NCI-H2196 treated with DMSO at 0.1 percent for 48 hours (cell line): ENCODE measurements at regions not wholly inside any gene's neighbourhood (a gene's known extent, or its start where the extent isn't known, plus 50 kb on each side); places are given as distances from the start of the nearest gene placed in this dataset.
"Not testable (repeated sequence)": the region's sequence is repeated elsewhere in the genome, so short reads cannot be mapped to it uniquely, and the experiment has no call there.

Experiments used
- DNase-seq: peaks from one replicate; lab custom pipeline; 2025; ENCODE audit not compliant: unreplicated experiment; lab: John Stamatoyannopoulos, UW

DNA sequence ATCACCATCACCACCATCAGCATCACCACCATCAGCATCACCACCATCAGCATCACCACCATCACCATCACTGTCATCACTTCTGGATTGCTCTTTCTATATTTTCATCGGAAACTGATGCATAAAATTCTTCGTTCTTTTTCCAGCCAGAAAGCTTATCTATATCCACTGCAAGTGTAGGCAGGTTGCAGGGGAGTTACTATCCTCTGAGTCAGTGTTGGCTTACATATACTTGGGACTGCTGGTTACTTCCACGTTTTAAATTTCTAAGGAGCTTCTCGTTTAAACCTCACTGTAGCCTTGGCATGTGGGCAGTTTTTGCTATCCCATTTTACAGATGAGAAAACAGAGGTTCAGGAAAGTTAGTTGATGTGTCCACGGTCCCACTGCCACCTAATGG, 66.1 kb downstream of the FOXL3 start:
- no peak for DNase-seq

DNA sequence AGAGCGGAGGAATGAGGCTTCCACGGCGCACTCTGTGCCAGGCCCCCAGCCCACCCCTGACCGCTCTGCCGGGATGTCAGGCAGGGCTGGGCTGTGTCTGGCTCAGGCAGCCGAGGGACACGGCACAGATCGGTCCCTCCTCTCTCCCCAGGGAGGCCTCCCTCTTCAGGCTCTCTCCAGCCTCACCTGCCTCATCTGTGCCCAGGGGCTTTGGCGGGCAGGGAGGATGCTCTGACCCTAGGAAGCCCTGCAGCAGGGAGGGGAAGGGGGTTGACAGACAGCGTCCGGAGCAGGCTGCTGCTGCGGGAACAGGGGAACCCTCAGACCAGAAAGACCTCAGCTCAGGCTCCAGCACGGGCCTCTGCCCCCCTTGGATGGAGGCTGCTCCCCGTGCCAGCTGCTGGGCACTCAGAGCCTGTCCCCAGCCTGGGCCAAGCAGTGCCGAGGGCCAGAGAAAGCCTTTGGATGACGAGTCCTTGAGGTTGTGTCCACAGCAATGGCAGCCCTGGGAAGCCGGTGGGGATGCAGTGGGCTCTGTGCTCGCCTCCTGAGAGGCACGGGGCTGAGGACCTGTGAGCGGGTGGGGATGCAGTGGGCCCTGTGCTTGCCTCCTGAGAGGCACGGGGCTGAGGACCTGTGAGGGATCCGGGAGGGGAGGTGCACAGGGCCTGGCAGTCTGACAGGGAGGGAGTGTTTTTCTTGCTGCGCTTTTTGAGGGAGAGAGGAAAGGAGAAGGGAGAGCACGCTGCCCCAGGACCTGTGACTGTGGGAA, 66.9 kb downstream of the FOXL3 start:
- no peak for DNase-seq

- no peak for DNase-seq
These were observed 67.7 kb downstream of the FOXL3 start for GRCh38 chr7:357531-358209.

DNA sequence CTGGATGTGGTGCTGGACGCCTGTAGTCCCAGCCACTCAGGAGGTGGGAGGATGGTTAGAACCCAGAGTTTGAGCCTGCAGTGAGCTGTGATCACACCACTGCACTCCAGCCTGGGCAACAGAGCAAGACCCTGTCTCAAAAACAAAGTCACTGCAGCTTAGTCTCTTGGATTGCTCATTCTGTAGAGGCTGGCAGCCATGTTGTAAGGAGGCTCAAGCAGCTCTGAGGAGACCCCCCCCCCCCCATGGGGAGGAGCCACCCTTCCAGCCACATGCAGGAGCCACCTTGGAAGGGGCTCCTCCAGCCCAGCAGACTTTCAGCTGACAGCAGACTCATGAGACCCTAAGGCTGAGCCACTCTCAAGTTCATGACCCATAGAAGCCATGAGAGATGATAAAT, 68.4 kb downstream of the FOXL3 start:
- no peak for DNase-seq

GRCh38 chr7:359226-359765, 69.3 kb downstream of the FOXL3 start:
- DNase-seq: no peak

DNA sequence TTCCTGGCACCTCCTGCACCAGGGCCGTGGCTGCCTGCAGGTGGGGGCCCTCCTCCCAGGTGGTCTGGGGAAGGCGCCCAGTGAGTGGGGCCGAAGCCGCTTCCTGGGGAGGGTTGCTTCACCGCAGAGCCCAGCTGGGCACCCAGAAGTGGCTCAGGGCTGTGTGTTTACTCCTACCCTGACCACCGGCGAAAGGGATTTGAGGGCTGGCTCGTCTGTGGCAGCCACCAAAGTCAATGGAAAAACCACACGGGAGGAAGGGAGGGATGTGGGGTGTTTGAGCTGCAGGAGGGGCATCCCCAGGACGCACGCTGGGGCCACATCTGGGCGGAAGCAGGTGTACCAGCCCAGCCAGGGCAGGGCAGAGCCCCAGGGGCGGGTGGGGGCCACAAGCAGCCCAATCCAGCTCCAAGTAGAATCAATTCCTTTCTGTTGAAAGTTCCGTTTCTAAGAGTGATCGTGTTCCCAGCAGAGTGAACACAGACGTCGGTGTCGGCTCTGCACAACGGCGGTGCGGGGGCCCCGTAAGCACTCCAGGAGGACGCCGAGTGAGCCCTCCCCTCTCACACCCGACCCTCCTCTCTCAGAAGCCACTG, 69.9 kb downstream of the FOXL3 start:
- no peak for DNase-seq

GRCh38 chr7:360454-361100, 70.6 kb downstream of the FOXL3 start:
- DNase-seq: no peak

DNA sequence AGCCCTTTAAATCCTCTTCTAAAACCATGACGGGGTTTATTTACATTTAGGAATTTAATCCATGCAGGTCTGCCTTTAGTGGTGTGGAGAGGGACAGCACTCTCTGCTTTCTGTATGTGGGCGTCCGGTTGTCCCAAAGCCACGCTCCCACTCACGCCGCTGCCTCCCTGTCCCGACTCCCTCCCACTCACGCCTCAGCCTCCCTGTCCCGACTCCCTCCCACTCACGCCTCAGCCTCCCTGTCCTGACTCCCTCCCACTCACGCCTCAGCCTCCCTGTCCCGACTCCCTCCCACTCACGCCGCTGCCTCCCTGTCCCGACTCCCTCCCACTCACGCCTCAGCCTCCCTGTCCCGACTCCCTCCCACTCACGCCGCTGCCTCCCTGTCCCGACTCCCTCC, 71.2 kb downstream of the FOXL3 start:
- not testable (repeated sequence) for DNase-seq

DNA sequence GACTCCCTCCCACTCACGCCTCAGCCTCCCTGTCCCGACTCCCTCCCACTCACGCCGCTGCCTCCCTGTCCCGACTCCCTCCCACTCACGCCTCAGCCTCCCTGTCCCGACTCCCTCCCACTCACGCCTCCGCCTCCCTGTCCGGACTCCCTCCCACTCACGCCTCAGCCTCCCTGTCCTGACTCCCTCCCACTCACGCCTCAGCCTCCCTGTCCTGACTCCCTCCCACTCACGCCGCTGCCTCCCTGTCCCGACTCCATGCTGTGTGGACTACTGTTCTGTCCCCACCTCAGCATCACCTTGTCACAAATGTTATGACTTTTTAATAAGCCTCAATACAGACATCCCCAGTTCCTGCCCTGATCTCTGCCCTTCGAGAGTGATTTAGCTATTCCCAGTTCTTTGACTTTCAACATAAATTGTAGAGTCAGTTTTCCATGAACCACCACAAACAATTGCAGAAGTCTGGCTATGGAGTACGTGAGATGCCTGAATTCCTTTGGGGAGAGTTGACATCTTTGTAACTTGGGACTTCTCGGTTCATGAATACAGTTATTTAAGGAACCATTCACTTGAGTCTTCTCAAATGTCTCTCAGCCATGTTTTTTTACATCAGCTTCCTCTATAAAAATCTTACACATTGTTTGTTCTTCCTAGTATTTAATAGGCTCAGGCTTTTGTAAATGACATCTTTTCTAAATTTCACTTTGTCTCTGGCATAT, 71.9 kb downstream of the FOXL3 start:
- no peak for DNase-seq

- no peak for DNase-seq
These were observed 72.6 kb downstream of the FOXL3 start for GRCh38 chr7:362402-363096.

DNA sequence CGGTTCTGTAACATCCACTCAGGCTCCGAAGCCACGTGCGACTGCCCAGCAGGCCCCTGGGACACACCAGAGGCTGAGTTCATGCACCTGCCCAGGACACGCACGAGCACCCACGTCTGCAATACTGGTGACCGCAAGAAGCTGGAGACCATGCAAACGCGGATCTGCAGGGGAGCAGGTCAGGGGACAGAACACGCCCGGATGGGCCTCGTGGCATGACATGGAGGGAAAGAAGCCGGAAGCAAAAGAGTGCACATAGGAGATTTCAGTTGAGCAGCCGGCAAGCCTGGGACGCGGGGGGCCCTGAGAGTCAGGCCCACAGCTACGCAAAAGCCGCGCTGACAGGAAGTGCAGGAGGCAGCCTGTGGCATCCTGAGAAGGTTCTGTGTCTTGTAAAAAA, 73.7 kb downstream of the FOXL3 start:
- DNase-seq: no peak

- no peak for DNase-seq
These were observed 74.6 kb downstream of the FOXL3 start for GRCh38 chr7:364536-364935.

GRCh38 chr7:365593-365992, 75.6 kb downstream of the FOXL3 start:
- no peak for DNase-seq

DNA sequence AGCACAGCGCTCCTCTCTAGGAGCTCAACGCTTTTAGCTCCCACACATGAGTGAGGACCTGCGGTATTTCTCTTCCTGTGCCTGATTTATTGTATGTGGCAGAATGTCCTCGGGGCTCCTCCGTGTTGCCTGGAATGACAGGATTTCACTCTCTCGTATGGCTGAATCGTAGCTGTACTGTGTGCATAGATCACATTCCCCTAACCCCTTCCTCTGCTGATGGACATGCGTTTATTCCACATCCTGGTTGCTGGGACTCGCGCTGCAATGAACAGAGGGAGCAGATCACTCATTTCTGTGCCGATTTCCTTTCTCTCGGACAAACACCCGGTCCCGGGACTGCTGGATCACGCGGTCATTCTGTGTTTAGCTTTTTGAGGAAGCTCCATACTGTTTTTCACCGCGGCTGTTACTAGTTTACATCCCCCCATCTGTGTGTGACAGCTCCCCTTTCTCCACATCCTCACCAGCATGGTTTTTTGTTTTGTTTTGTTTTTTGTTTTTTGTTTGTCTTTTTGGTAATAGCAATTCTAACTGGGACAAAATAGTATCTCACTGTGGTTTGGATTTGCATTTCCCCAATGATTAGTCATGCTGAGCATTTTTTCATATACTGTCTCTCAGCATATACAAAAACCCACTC, 76.3 kb downstream of the FOXL3 start:
- no peak for DNase-seq

DNA sequence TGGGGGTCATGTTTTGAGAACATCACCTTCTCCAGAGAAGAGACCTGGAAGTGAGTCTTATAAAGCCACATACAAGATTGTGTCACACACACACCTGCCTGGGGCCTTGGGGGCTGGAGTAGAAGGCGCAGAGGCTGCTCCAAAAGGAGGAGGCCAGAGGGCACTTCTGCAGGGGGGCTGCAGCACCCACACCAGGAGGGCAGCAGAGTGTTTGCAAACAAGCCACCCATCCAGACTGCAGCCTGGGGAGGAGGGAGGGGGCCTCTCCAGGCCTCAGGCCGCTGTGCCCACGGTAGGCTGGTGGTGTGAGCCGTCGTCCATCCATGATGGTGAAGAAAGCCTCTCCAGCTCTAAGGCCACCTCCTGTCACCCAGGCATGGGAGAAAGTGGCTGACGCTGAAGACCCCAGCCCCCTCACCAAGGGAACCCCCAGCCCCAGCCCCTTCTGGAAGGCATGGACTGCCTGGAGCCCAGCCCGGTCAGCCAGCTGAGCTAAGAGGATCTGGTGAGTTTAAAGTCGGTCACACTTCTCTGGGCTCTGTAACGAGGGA, 77.5 kb downstream of the FOXL3 start:
- no peak for DNase-seq

GRCh38 chr7:368651-369475, 78.9 kb downstream of the FOXL3 start:
- DNase-seq: no peak

DNA sequence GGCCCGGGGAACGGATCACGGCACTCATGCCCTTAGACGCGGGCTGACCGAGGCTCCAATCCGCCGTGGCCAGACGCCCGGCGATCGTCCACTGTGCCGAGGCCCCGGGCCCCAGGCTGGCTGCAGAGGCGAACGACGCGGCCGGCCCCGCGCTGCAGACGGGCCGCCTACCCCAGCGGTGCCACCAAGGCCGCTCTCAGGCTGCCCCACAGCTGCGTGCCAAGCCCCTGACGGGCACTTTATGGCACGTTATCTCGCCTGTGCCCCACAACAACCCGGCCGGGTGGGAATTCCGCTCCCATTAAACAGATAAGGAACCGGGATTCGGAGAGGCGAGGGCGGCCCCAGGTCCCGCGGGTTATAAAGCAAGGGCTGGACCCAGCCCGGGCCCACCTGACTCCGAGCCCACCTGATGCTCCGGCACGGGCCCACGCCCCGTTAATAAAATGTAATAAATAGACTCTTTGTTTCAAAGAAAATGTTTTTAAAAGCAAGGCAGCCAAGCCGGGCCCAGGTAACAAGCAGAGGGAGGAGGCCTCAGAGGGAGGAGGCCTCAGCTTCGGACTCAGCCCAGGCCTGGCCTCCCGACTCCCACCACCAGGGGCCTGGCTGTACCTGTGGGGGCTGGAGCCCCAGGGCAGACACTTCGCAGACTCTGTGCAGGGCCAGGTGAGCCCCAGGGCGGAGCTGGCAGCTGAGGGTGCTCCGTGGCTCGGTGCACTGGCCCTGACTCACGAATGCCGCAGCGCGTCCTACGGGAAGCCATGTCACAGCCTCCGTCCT, 79.7 kb downstream of the FOXL3 start:
- no peak for DNase-seq

DNA sequence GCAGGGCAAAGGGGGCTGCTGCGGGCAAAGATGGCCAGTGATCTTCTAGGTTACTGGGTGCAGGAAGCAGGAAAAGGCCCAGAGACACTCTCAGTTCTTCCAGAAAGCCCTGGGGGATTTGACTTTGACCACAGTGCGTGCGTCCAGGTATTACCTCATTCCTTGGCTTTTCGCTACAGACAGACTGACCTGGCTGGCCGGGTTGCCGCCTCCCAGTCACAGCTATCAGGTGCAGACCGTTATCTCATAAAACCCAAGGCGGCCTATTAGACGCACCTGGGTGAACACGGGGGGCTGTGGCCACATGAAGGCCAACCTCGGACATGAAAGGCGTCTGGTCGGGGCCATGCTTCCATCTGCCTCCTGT, 80.3 kb downstream of the FOXL3 start:
- no peak for DNase-seq
